Anterior cingulate cortex (tissue), 58 donors: ENCODE measurements at regions not wholly inside any gene's neighbourhood (a gene's known extent, or its start where the extent isn't known, plus 50 kb on each side); places are given as distances from the start of the nearest gene placed in this dataset.
A peak's percentile ranks its signal among the peaks of the same experiment; 100 is the strongest.
"Not testable (repeated sequence)": the region's sequence is repeated elsewhere in the genome, so short reads cannot be mapped to it uniquely, and the experiment has no call there.

ENCODE experiments used
- DNase-seq, 58 donors: peaks; one replicate each; lab custom pipeline; 2025; lab: John Stamatoyannopoulos, UW

DNA sequence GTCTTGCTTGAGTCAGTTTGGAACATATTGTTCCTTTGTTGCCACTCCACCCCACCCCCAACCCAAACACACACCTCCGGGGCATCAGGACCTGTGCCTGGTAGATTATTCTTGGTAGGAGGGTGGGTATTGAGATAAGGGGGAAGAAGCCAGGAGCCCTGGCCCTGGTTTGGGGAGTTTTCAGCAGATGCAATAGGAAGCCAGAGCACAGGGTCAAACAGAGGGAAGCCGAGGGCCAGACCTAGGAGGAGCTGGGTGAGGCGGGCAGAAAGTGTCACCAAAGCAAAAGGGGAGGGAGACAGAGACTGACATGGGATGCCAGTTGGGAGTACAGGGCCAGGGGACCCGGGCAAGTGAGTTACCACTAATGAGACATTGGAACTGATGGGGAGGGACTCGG is 163.1 kb downstream of the RPLP1 start:
- no peak for DNase-seq

DNA sequence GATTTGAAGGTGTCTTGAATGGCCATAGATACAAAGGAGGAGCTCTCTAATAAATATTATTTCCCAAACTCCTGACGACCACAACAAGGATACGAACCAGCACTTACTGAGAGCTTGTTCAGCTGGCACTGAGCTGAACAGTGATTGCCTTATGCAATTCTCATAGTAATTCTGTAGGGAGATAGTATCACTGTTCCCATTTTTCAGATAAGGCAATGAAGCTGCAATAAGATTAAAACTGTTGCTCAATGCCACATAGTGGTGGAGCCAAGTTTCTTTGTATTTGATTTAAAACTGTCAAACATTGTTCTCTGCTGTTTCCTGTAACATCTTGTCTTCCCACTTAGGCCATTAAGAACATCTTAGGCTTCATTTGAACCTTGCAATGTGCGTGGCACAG is 163.9 kb downstream of the RPLP1 start:
- DNase-seq, result no peak

DNA sequence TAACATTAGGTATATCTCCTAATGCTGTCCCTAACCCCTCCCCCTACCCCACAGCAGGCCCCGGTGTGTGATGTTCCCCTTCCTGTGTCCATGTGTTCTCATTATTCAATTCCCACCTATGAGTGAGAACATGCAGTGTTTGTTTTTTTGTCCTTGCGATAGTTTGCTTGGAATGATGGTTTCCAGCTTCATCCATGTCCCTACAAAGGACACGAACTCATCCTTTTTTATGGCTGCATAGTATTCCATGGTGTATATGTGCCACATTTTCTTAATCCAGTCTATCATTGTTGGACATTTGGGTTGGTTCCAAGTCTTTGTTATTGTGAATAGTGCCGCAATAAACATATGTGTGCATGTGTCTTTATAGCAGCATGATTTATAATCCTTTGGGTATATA is 164.5 kb downstream of the RPLP1 start:
- not testable (repeated sequence) for DNase-seq

DNA sequence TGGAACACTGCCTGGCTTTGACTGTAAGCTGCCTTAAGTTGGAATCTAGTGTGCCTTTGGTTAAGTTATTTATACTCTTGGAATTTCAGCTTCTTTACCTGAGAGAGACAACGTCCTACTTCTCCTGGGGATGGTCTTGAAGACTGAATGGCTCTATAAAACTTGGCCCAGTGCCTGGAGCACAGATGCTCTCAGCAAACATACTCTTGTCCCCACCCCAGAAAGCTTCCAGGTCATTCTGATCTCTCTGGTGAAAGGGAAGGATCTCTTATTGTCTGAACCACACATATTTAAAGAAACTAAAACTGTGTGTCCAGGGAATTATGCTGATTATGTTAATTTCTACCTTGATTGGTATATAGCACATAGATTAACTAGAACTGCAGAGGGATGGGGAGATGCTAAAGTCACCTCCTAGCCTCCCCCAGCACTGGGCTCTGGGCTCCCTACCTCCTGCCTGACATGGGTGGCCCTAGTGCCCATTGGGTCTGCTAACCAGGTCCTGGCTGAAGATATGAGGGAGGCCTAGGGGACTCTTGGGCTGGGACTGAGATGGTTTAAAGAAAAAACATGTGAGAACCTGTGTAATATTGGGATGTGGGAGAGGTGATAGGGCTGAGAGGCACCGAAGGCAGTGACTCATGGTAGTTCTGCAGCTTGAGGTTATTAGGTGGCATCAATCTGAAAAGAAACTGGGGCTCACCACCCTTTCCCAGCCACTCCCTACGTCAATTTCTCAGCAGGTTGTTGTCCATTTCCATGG is 171.0 kb downstream of the RPLP1 start:
- DNase-seq, result no peak

DNA sequence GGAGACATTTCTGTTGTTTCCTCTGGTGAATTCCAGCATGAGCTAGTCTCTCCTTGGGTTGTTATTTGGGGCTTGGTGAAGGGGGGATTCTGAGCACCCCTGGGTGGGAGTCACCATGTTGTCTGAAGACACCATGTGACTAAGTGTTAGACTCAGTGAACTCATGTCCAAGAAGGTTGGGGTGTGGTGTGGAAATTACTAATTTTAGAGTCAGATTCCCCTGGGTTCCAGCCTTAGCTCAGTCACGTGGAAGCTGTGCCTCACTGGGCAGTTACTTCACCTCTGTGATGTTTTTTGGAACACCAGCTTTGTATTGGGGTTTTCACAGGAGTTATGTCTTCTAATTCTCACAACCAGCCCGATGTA is 171.5 kb downstream of the RPLP1 start:
- DNase-seq, result no peak

DNA sequence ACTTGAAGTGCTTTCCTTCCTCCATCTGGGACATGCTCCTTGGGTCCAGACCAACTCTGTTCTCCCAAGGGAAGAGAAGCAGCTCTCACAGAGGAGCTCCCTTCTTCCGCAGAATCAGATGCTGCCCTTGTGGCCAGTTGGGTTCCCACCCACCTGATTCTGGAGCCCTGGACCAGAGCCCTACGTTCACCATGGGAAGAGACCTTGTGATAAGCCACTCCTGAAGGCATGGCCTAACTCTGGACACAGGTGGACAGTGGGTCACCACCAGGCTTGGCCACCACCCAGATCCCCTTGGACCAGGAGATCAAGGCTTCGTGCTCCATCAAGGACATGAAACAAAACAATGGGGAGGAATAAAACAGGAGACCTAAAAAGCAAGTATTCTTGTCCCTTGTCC is 172.2 kb downstream of the RPLP1 start:
- no peak for DNase-seq

DNA sequence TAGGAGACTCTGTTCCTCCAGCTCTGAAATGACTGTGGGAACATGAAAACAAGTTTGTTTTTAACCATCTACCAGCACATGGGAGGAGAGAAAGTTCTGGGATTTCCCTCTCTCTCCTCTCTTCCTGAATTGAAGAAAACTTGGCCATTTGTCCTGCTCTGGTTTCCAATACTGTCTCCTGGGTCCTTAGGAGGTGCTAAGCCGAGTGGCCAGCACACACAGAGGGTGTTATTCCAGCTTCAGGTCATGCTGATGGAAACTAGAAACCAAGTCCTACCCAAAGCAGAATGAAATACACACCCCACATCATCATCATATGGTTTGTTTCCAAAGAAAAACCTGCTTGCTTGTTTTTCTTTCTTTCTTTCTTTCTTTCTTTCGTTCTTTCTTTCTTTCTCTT is 172.7 kb downstream of the RPLP1 start:
- DNase-seq, result no peak

DNA sequence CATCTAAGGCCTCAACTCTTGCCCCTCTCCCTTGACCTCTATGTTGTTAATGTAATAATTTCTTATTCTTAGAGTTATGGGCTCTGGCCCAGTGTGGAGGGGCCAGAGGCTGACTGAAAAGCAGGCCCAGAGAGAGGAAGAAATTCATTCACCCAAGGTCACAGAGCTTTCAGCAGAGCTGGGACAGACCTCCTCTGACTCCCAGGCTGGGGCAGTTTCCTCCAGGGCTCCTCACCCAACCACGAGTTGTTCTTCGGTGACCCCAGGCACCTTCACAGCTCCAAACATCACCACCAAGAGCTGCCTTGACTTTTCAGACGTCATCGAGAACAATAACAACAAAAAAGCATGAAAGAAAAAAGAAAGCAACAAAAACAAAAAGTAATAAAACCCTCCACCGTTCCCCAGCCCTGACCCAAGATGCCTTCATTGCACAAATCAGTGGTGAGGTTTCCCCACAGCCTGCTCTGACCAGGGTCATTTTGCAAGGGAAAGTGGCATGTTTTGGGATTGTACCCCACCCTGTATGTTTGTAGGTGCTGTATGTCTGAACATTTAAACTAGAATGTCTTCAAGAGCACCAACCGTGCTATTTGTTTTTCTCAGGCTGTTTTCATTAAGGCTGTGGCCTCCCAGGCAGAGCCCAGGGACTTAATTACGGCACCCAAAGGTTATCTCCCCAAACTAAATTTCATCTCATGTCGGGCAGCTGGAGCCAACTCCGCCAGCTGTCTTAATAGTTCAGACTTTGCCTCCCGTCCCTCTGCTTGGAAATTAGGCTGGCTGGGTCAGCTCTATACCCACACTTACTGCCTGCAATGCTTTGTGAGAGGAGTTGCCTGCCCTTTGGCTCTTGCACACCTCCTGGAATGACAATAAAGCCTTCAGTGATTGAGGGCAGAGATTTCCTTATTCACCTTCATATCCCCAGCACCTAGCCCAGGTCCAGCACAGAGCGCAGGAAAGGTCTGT is 173.8 kb downstream of the RPLP1 start:
- no peak for DNase-seq

DNA sequence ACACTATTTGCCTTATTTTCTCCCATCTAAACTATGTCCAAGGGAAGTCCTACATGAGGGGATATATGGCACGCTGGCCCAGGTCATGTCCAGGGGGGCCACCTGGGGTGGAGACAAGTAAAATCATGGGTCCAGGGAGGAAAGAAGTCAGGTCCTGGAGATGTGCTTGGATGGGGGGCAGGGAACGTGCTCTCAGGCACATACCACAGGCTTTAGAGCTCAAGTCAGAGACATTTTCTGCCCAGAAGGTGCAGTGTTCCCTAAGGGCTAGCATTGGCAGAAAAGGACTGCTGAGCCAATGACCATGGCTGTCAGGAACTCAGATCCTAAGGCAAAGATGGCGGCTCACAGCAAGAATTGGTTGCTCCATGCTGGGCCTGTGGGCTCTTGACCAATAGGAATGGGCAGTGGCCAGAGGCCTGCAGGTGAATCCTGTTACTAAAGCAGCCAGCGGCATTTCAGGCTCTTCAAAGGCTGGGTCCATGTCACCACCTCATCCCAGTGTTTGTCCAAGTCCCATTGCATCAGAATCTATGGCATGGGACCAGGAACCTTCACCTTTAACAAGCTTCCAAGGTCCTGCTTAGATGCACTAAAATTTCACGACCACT is 175.0 kb downstream of the RPLP1 start:
- DNase-seq, result no peak

DNA sequence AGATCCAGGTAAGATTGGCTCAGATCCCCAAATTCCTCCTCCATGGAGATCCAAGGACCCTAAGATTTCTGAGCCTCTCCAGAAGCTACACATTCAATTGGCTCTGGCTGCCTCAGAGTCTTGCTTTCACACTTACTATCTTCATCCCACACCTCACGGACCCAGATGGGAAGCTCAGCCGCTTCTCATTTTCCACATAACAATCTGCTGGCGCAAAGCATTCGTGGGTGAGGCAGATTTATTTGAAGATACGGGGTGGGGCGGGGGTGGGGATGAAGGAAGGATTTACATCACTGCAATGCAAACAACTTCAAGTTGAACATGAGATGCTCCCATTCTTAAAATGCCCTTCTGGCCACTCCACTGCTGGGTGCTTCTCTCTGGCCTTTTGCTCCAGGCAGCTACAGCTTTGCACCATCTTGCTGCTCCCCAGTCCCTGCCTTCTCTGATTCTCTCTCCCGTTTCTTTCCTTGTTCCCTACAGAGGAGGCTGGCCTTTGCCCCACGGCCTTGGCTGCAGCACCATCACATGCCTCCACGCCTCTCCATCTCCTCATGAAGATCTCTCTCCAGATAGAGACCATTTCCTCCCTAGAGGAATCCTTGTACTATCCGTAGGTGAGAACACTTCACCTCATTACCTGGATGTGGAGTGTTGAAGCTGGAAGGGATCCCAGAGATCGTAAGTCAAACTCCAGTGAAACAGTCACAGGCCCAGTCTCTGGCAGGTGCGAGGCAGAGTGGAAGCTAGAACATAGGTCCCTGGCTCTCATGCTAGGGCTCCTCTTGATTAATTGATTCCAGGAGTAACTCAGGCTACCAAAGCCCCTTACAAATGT is 175.9 kb downstream of the RPLP1 start:
- peak in 23 of 58 donors; percentile 7 to 61 (median 24) for DNase-seq

DNA sequence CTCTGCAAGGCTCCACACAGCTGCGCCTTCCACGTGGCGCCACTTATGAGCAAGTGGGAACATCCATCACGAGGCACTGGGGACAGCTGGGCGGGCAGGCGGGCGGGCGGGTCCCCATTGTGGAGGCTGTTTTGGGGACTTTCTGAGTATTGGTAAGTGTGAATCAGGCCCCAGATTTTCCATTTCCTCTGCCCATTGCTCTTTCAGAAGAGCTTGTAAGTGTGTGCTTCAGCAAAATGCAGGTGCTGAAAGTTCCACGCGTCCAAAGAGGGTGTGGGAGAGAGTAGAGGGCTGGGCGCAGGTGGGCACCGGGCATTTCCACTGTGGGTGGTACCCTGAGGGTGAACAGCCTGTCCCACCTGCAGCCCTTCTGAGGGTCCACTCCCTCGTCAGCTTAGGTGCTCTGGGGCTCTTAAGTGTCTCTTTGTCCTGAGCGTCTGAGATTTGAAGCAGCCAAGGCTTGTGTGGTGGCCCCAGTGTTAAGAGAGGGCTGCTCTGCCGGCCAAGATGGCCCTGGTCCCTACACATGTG is 177.1 kb downstream of the RPLP1 start:
- DNase-seq, result no peak

DNA sequence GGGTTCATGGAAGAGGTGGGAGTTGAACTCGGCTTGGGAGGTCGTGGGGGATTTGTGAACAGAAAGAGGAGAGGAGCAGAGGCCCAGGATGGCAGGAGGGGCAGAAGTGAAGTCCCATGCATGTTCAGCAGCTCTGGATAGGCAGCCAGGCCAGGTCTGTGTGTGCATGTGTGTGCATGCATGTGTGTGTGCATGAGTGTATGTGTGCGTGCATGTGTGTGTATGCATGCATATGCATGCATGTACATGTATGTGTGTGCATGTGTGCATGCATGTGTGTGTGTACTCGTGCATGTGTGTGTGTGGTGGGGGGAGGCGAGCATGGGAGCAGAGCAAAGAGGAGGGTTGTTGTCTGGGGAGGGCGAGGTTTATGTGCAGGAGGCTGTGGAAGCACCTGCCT is 178.4 kb downstream of the RPLP1 start:
- no peak for DNase-seq

DNA sequence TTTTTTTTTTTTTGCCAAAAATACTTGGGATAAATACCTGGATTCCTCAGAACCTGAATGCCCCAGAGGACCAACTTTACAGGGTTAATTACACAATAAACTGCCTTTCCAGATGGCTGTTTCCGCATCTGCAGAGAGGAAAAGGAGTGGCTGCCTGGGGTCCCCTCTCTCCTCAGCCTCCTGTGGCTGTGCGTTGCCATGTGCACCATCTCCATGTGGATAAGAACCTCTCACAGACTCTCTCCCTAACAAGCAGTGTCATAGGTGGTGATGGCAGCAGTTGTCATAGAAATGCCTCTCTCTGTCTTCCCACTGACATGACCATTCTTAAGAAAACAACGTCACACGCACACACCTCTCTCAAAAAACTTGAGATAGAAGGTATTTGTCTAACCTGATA is 179.4 kb downstream of the RPLP1 start:
- DNase-seq, result no peak

DNA sequence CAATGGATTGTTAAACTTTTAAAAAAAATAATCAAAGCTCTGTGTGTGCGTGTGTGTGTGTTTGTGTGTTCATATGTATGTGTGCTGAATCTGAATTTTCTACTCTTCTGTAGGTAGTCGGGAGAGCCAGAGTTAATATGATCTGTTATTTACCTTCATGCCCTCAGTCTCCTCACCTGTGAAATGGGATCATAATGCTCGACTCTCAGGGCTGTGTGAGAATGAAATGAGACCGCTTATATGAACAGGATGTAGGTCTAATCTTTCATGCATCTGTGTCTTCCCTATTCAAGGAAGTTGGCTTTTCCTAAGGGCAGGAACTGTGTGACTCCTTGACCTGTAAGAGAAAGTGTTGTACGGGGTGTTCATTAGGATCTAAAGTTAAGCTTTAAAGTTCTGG is 182.2 kb downstream of the RPLP1 start:
- no peak for DNase-seq

DNA sequence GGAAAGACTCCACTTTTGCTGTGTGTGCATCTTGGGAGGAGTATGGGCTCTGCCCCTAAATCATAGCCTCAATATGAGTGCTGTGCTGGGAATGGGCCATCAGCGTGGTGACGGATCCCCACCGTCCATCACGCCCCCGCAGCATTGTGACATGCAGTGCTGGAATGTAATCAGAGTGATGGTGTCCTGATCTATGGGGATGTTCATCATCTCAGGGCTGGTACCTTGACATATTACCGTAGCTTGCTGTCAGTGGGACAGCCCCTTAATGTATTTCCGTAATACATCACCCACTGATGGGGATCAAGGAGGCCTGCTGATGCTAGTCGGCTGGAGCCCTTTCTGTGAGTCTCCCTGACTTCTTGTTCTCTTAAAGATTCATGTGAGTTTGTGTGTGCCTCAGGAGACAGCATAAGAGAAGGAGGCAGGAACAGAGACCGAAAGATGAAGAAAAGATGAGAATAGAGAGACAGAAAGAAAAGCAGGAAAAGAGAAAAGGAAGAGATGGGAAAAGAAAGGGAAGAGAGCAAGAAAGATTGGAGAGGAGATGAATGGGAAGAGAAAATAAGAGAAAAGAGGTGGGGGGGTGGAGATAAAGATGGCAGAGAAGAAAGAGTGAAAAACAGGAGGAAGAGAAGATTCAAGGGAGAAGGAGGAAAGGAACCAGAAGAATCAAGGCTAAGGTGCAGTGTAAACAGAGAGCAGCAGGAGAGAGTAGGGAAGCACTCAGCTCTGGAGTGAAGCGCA is 183.7 kb downstream of the RPLP1 start:
- DNase-seq, result no peak

DNA sequence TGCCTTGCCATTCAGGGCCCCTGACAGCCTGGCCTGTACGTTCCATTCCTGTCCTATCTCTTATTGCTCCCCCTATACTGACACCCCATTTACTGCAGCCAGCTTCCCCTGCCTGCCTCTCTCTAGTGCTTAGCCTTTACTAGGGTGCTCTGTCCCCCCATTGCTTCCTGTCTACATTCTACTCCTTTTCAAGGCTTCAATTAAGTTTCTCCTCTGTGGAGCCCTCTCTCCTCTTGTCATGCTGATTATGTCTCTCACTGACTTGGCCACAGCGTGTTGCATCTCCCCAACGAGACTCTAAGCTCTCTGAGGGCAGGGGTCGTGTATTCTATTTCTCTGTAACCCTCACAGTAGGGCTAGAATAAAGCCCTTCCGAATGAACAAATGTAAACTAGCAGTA is 185.2 kb downstream of the RPLP1 start:
- no peak for DNase-seq

DNA sequence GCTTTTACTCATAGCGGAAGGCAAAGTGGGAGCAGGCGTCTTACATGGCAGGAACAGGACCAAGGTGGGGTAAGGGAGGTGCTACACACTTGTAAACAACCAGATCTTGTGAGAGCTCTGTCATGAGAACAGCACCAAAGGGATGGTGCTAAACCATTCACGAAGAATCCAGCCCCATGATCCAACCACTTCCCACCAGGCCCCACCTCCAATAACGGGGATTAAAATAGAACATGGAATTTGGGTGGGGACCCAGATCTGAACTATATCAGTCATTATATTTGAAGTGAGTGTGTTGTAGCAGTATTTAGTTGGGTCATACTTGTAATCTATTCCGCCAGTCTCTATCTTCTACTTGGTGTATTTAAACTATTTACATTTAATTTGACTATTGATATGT is 190.9 kb downstream of the RPLP1 start:
- DNase-seq, result no peak

DNA sequence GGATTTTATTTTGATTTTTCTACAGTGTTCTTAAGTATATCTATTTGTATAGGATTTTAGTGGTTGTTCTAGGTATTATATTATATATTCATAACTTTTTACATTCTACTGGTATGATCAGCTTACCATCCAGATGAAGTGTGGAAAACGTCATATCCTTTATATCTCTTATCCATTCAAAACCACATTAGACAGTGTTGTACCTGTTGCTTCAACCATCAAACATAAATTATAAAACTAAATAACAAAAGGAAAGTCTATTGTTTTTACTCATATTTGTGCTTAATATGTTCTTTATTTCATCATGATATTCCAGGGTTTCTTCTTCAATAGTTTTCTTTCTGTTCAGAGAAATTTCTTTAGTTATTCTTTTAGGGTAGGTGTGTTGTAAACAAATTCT is 191.4 kb downstream of the RPLP1 start:
- no peak for DNase-seq

DNA sequence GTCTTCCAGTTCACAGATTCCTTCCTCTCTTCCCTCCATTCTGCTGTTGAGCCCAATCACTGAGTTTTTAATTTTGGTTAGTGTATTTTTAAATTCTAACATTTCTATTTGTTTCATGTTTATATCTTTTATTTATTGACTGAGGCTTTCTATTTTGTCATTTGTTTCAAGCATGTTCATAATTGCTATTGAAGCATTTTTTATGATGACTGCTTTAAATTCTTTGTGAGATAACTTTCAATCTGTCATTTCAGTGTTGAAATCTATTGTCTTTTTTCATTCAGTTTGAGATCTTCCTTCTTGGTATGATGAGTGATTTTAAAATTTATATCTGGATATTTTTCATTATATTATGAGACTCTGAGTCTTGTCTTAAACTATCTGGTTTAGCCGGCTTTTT is 192.3 kb downstream of the RPLP1 start:
- no peak for DNase-seq

DNA sequence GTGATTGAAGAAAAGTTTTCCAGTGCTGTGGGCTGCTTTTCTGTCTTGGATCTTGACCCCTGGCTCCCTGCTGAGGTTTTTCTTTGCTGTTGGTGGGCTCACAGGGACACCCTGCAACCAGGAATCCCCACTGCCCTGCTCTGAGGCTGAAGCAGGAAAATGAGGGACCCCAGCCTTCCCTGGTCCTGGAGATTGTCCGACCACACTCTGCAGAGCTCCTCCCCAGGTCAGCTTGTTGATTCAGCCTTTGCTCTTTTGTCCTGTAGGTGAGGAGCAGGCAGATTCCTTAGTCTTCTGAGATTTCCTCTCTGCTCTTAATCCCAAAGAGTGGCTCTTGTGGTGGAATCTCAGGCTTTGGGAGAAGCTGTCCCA is 194.5 kb downstream of the RPLP1 start:
- DNase-seq, result no peak
